HG03460 (cell line): ENCODE measurements at regions not wholly inside any gene's neighbourhood (a gene's known extent, or its start where the extent isn't known, plus 50 kb on each side); places are given as distances from the start of the nearest gene placed in this dataset.

Experiments used
- ATAC-seq: cut with Tn5 transposase; IDR thresholded peaks from one replicate; pipeline ENCODE4 v1.9.1; 2021; ENCODE audit not compliant: unreplicated experiment

DNA sequence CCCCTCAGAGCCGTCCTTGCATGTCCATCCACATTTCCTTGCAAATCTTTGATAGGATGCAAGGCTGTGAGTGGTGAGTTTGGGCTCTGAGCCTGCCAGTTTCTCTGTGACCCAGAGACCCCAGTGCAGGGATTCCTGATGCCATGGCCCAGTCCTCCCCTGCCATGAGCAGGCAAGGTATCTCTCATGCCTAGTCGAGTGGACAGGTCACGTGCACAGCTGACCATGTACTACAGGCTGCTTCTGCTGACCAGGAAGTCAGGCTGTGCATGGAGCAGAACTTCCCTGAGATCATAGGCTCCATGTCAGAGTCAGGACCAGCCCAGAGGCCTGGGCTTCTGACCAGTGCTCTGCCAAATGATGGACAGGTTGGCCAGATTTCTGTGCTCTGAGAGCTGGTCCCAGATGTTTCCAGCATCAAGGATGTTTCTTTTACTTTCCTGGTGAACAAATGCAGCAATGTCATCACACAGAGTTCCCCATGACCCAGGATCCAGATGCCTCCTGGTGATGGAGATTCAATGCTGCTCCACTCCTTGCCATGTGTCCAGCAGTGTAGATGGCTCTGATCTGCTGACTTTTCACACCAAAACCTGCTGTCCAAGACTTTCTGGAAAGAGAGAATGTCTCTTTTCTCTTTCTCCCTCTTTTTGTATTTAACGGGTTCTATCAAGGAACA is 321.6 kb upstream of the HS6ST1 start:
- ATAC-seq: no peak

- ATAC-seq: no peak
These were observed 322.2 kb upstream of the HS6ST1 start for GRCh38 chr2:128640845-128641360.

GRCh38 chr2:128641421-128642080 is 322.9 kb upstream of the HS6ST1 start:
- no peak for ATAC-seq

DNA sequence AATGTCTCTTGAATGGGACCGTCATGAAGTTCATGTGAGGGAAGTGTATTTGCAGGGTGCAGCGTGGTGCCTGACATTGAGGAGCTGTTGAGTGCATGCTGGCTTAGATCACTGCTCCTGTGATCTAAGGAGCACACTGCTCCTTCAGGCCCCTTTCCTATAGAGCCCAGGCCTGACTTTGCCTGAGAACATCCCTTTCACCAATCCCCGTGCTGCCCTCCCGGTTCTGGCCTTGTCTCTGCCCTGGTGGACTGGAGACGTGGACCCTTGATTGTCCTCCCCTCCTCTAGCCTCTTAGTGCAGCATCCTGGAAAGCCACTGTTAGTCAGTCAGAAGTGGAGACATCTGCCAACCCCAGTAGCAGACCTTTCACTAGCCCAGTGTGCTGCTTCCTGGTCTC is 323.6 kb upstream of the HS6ST1 start:
- no peak for ATAC-seq

DNA sequence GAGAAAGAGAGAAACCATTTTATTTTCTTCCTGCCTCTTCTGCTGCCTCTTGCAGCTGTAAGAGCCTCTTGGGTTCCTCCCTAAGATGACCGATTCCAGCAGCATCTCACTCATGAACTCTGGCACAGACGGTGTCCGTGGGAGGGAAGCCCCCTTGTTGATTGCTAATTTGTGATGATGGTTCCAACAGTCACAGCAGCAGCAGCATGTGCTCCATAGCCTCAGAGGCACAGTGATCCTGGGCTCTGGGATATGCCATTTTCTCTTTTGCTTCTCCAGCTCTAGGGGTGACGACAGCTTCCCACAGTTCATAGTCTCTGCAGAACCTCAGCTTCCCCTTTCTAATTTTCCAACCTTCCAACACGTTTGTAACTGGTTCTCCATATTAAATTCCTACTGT is 324.2 kb upstream of the HS6ST1 start:
- no peak for ATAC-seq

DNA sequence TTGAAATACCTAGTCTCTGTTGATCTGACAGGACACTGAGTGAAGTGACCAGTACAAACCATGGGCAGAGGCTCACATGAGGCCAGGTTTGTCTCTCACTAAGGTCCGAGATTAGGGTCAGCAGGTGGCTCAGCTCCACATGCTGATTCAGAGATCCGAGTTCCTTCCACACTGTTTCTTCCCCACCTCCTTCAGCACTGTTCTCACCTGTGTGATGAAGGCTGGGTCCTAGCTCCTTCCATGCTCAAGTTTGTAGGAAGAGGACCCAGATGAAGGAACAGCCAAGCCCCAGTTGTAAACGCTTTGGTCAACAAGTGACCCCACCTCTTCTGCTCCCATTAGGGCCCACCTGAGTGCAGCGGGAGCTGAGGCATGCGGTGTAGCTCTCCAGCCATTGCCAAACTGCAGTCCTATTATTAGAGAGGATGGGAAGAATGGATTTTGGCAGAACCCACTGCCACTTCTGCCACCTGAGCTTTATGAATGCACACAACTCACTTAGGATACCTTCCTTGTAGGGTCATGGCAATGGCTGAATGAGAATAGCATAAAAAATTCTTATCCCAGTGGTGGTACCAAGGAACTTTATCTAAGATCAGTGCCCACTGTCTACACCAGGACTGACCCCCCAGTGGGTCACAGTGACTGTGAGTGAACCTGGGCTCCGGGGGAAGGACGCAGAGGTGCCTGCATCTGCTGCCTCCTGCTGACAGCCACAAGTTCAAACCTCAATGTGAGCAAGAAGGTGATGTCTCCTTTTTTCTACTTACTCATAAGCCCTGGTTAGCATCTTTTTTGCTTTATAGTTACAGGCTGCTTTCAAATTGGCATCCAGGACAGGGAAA is 324.8 kb upstream of the HS6ST1 start:
- ATAC-seq: no peak

DNA sequence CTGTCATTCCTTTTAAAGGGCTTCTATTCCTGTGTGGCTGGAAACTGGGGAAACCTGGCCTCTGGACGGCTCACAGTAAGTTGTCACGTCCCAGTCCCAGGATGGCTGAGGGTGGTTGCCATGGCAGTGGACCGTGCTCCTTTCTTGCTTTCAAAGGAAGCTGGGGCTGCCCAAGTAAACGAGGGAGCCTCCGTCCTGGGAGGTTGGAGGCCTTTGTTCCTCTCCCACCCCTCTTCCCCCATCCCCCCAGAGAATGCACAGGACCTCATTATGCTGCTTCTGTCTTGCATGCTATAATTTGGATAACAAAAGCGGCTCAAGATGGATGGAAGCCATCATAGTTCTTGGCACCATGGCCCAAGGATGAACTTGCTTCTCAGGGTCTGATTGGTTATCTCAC is 325.5 kb upstream of the HS6ST1 start:
- ATAC-seq: no peak

GRCh38 chr2:128644718-128645256 is 326.1 kb upstream of the HS6ST1 start:
- ATAC-seq: no peak

GRCh38 chr2:128645631-128646030 is 327.0 kb upstream of the HS6ST1 start:
- ATAC-seq: no peak

DNA sequence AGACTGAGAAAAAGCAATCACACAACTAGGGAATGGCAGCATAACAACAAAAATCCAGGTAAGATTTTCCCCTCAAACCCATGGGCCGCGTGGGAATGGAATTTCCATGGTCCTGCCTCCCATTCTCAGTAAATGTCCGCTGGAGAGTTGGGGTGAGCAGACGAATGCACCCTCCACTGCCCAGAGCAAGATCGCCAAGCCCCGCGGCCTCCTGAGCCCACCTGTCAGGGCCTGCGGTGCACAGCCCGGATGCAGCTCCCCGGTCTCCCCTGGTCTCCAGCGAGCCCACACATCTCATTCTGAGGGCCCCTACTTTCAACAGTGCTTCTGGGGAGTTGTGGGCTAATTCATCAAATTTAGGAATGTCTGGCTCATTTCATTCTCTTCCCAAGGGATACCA is 327.4 kb upstream of the HS6ST1 start:
- ATAC-seq: no peak

DNA sequence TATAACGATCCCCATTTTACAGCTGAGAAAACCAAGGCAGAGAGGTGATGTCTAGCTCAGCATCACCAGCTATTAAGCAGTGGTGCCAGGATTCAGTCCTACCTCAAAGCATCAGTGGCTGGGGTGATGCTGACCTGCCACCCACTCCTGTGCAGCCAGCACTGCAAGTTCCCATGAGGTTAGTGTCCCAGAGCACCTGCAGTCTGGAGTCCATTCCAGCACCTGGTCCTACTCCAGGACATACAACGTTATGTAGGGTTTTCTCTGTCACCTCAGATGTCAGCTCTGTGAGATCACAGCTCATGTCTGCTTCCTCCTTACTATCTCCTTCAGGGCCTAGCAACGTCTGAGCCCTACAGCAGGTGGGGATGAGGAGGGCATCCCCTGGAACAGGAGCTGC is 328.0 kb upstream of the HS6ST1 start:
- ATAC-seq: no peak

DNA sequence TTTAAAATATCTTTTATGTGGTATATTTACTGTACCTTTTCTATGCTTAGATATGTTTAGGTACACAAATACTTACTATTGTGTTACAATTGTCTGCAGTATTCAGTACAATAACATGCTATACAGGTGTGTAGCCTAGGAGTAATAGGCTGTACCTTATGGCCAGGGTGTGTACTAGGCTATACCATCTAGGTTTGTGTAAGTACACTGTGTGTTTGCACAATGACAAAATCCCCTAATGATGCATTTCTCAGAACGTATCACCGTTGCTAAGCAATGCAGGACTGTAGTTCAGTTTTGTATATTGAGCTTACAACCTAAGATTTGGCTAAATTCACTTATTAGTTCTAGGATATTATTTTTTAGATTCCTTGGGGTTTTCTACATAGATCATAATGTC is 332.3 kb upstream of the HS6ST1 start:
- ATAC-seq: no peak

- no peak for ATAC-seq
These were observed 335.7 kb upstream of the HS6ST1 start for GRCh38 chr2:128654408-128654807.

DNA sequence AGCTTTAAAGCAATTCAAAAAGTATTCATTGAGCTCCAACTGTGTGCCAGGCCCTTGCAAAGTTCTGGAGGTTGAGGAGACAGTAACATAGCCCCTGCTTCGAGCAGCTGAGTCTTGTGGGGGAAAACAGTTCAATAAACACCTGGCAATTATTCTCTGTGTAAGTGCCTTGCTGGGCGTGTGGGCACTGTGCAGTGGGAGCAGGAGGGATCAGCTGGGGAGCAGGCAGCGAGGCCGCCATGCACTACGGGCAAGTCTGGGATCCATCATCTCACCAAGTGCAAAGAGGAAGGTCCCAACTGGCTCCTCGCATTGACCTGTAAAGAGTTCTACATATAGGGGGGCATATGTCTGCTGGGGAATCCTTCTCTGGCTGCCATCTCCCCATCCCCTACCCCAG is 342.2 kb upstream of the HS6ST1 start:
- ATAC-seq: no peak

DNA sequence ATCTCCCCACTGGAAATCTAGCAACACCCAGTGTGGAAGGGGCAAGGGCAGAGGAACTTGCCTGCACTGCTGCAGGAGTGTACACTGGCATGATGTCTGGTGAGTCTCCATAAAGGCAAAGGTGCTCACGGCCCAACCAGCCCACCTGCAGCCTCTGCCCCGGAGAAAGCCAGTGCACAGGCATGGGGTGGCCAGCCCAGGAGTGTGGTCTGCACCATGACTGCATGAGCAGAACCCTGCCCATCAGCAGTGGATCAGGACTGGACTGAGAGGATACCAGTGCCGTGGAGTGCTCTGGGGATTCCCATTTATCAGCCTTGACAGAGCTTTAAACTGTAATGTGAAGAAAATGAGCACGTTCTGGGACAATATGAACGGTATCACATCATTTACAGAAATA is 342.6 kb upstream of the HS6ST1 start:
- no peak for ATAC-seq

DNA sequence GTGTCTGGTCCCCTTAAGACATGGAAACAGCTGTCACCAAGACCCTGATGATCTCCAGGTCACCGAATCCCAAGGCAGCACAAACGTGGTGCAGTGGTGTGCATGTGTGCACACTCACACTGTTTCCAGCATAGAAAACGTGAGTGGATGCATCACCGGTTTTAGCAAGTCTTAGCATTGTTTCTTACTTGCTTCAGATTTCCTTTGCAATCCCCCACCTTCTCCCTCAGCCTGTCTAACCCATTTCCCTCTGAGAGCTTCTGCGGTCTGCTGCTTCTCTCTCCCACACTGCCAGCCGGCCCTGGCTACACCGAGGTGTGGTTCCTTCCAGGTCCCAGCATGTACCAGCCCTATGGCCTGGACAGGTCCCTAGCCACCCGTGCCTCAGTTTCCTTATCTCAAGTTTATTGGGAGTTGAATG is 343.4 kb upstream of the HS6ST1 start:
- ATAC-seq: no peak

- ATAC-seq: no peak
These were observed 344.8 kb upstream of the HS6ST1 start for GRCh38 chr2:128663371-128664050.

DNA sequence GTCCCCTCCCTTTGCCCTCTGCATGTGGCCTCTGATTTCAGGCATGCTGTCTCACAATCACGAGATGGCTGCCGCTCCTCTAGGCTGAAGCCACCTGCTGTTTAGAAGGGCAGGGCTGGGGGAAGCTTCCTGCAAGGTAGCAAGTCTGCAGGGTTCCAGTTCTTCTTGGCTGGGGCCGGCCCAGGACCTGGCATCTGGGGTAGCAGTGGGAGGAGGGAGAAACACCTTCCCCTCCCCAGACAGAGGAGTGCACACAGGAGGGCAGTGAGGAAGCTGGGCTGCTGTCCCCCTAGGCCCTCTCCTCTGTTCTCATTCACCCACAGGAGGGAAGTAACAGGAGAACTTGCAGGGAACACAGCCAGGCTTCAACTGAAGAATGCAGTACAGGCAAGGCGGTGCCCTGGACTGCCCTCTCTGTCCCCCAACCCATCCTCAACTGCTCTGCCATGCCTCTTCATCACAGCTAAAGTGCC is 345.9 kb upstream of the HS6ST1 start:
- no peak for ATAC-seq

- ATAC-seq: no peak
These were observed 346.4 kb upstream of the HS6ST1 start for GRCh38 chr2:128665113-128665512.

DNA sequence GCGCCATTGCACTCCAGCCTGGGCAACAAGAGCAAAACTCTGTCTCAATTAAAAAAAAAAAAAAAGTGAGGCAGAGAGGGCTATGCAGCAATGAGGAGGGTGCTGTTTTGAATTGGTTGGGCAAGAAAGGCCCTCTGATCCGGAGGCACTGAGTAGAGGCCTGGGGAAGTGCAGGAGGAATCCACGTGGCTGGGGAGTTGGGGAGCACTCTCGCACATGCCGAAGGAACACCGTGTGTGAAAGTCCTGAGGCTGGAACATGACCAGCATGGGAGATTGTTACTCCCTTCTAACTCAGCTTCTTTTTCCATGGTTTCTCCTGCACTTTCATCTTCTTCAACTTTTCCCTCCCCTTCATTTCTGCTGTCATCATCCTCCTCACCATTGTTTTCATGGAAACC is 347.9 kb upstream of the HS6ST1 start:
- ATAC-seq: no peak

DNA sequence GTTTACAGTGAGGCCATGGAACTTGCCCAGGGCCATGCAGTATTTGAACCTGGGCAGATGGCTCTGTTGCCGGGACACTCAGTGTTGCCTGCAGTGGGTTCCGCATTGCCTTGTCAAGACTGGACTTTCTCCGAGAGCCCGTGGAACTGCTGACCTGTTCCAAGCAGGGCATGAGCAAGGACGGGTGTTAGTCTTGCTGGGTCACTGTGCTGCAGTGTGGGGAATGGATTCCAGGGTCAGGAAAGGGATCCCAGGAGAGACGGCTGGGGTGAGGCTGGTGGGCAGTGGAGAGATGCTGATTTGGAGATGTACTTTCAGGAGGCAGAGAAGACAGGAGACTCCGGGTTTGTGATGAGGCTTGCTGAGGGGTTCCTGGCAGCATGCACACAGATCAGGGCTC is 348.7 kb upstream of the HS6ST1 start:
- no peak for ATAC-seq
